SK-N-SH (cell line): ENCODE measurements at regions not wholly inside any gene's neighbourhood (a gene's known extent, or its start where the extent isn't known, plus 50 kb on each side); places are given as distances from the start of the nearest gene placed in this dataset.
A peak's percentile ranks its signal among the peaks of the same experiment; 100 is the strongest.

Source experiments
- CTCF ChIA-PET: fragments of 300-600, 350-600 bp; formaldehyde crosslinking; extraction: SDS; loops from one replicate; lab custom pipeline; 2021; lab: Yijun Ruan, JAX
- POLR2A ChIA-PET: fragments of 350-600 bp; sonication (Branson Sonifier 250); formaldehyde crosslinking; extraction: SDS; loops from one replicate; lab custom pipeline; 2020; ENCODE audit warnings: antibody characterized with exemption, inconsistent platforms; lab: Yijun Ruan, JAX
- DNase-seq: peaks from one replicate; pipeline ENCODE4 v3.0.0; 2012
- H2AFZ ChIP-seq: fragments of 200-600 bp; sonication (generic); 2 replicates; pipeline ENCODE4 v1.8.1; 2016; ENCODE audit warnings: antibody characterized with exemption, mild to moderate bottlenecking, low read depth
- H3F3A ChIP-seq: fragments of 200-600 bp; sonication (generic); replicated peaks from 2 replicates; pipeline ENCODE3; 2016; ENCODE audit warnings: antibody characterized with exemption, mild to moderate bottlenecking; ENCODE audit not compliant: insufficient read depth
- H3K27ac ChIP-seq, 2 experiments: fragments of 200-500 bp in 1 of 2; fragments of 200-600 bp in 1 of 2; sonication (Bioruptor generic) in 1 of 2; sonication (generic), shearing (Covaris generic) in 1 of 2; 2 replicates each; pipeline versions ENCODE4 v1.5.1 to v1.6.1; 2014 to 2016; ENCODE audit warnings: low read depth in 2 of 2, inconsistent platforms in 1 of 2, low read length in 1 of 2, mild to moderate bottlenecking in 1 of 2, mixed read lengths in 1 of 2
- H3K27me3 ChIP-seq: fragments of 200-600 bp; sonication (generic), shearing (Covaris generic); 2 replicates; pipeline ENCODE4 v1.6.1; 2016; ENCODE audit warnings: mixed run types; ENCODE audit not compliant: insufficient read depth
- H3K36me3 ChIP-seq, 2 experiments: fragments of 200-500 bp in 1 of 2; fragments of 200-600 bp in 1 of 2; sonication (Bioruptor generic) in 1 of 2; sonication (generic) in 1 of 2; replicated peaks in 1 of 2; 2 replicates each; pipeline versions ENCODE3 to v1.5.1; 2014 to 2016; ENCODE audit warnings: low read length in 1 of 2, mild to moderate bottlenecking in 1 of 2; ENCODE audit not compliant: insufficient read depth in 2 of 2, control insufficient read depth in 1 of 2
- H3K4me1 ChIP-seq, 2 experiments: fragments of 200-500 bp in 1 of 2; fragments of 200-600 bp in 1 of 2; sonication (Bioruptor generic) in 1 of 2; sonication (generic), shearing (Covaris generic) in 1 of 2; 2 replicates each; pipeline versions ENCODE4 v1.5.1 to v1.6.1; 2014 to 2016; ENCODE audit warnings: low read depth in 1 of 2, low read length in 1 of 2, mixed run types in 1 of 2; ENCODE audit not compliant: insufficient read depth in 2 of 2, control insufficient read depth in 1 of 2
- H3K4me2 ChIP-seq: fragments of 200-600 bp; sonication (generic), shearing (Covaris generic); 2 replicates; pipeline ENCODE4 v1.6.1; 2017; ENCODE audit warnings: mixed run types
- H3K4me3 ChIP-seq, 2 experiments: fragments of 200-500 bp in 1 of 2; fragments of 200-600 bp in 1 of 2; sonication (Bioruptor generic) in 1 of 2; sonication (generic), shearing (Covaris generic) in 1 of 2; 2 replicates each; pipeline versions ENCODE4 v1.5.1 to v1.8.1; 2014 to 2016; ENCODE audit warnings: low read depth in 2 of 2, inconsistent platforms in 1 of 2, low read length in 1 of 2, mild to moderate bottlenecking in 1 of 2, mixed read lengths in 1 of 2, moderate library complexity in 1 of 2
- H3K79me2 ChIP-seq: fragments of 200-600 bp; sonication (generic); 2 replicates; pipeline ENCODE4 v1.8.1; 2017; ENCODE audit warnings: mild to moderate bottlenecking; ENCODE audit not compliant: insufficient read depth
- H3K9ac ChIP-seq: fragments of 200-600 bp; sonication (generic); 2 replicates; pipeline ENCODE4 v1.6.1; 2017; ENCODE audit warnings: mixed run types
- H3K9me2 ChIP-seq: fragments of 200-600 bp; sonication (generic); 2 replicates; pipeline ENCODE4 v1.6.1; 2017; ENCODE audit warnings: mixed run types
- H3K9me3 ChIP-seq: fragments of 200-600 bp; sonication (generic); 2 replicates; pipeline ENCODE4 v1.6.1; 2017; ENCODE audit warnings: mixed run types, mild to moderate bottlenecking, moderate library complexity
- H4K20me1 ChIP-seq: fragments of 200-600 bp; sonication (generic); 2 replicates; pipeline ENCODE4 v1.6.1; 2017; ENCODE audit warnings: mild to moderate bottlenecking, mixed run types; ENCODE audit not compliant: insufficient read depth
- EP300 ChIP-seq, 2 experiments: IDR thresholded peaks; 2 replicates each; pipeline versions ENCODE4 v1.4.0 to v1.6.1; 2012; ENCODE audit warnings: borderline replicate concordance in 1 of 2, low read depth in 1 of 2, low read length in 1 of 2
- EZH2phosphoT487 ChIP-seq: fragments of 200-600 bp; sonication (generic); IDR thresholded peaks from 2 replicates; pipeline ENCODE4 v1.6.1; 2017; ENCODE audit warnings: low read depth, mixed run types, mild to moderate bottlenecking, antibody characterized with exemption, moderate library complexity, borderline replicate concordance
- FOSL2 ChIP-seq: IDR thresholded peaks from 2 replicates; pipeline ENCODE4 v1.4.0; 2012; ENCODE audit warnings: low read depth, mild to moderate bottlenecking, moderate library complexity, borderline replicate concordance
- FOXM1 ChIP-seq: IDR thresholded peaks from 2 replicates; pipeline ENCODE4 v1.4.0; 2012; ENCODE audit warnings: low read depth, mild to moderate bottlenecking
- GATA2 ChIP-seq: sonication (generic); formaldehyde crosslinking; IDR thresholded peaks from 2 replicates; pipeline ENCODE4 v1.5.0; 2020; ENCODE audit warnings: mild to moderate bottlenecking, missing genetic modification reagents
- JUND ChIP-seq: IDR thresholded peaks from 2 replicates; pipeline ENCODE4 v1.4.0; 2012
- MEF2A ChIP-seq: IDR thresholded peaks from 2 replicates; pipeline ENCODE4 v1.4.0; 2012; ENCODE audit warnings: low read depth, borderline replicate concordance
- MXI1 ChIP-seq: IDR thresholded peaks from 2 replicates; pipeline ENCODE4 v1.6.1; 2012; ENCODE audit warnings: mild to moderate bottlenecking, low read depth, low read length, improper control_type of control experiment
- NRF1 ChIP-seq: IDR thresholded peaks from 2 replicates; pipeline ENCODE4 v1.6.1; 2012; ENCODE audit warnings: low read depth, mild to moderate bottlenecking, low read length
- TCF12 ChIP-seq: IDR thresholded peaks from 2 replicates; pipeline ENCODE4 v1.4.0; 2012
- TEAD4 ChIP-seq: IDR thresholded peaks from 2 replicates; pipeline ENCODE4 v1.4.0; 2012; ENCODE audit warnings: mild to moderate bottlenecking, borderline replicate concordance; ENCODE audit not compliant: insufficient read depth
- YY1 ChIP-seq: IDR thresholded peaks from 2 replicates; pipeline ENCODE4 v1.4.0; 2012; ENCODE audit warnings: low read depth, mild to moderate bottlenecking
- WGBS: methylation state at CpG from one replicate; pipeline ENCODE4 v1.1.6; 2017; ENCODE audit warnings: low lambda C conversion rate; 5-methylcytosine and 5-hydroxymethylcytosine counted together
- TF ChIP-seq, protein P1 (sequence below): IDR thresholded peaks from 2 replicates; pipeline ENCODE4; 2012
- TF ChIP-seq, protein P2 (sequence below): IDR thresholded peaks from 2 replicates; pipeline ENCODE4 v1.4.0; 2012; ENCODE audit warnings: low read depth
- TF ChIP-seq, protein P3 (sequence below): IDR thresholded peaks from 2 replicates; pipeline ENCODE4 v1.4.0; 2012; ENCODE audit warnings: low read depth, borderline replicate concordance

DNA sequence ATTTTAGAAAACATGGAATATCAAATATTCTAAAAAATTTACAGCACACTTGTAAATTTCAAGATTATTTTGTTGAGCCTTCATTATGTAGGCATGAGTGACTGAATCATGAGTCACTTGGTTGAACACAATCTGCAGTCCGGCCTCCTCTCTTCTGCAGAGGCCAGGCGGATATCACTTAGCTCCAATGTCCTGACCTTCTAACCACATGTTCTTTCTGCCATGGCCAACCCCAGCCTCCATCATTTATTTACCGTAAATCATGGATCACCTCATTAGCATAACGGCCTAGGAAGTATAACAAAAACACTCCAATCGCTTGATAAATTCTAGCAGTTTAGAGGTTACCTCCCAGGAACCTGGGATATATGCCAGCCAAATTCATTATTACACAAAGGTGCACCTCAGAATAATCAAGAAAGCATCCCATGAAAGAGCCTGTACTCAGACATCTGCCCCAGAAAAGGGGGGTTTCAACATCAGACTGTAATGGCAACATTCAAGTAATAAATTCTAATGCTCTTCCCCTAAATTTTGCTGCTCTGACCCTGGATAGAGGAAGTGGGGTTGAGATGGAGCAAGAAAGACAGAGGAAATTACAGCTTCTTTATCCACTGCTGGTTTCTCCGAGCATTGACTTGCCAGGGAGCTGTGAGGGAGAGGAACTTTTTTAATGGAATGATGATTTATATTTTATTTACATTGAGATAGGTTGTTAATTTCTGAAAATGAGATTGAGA lies 2153.6 kb upstream of the AGA start:
- H3K4me1 ChIP-seq = no peaks in the 10 kb centered on the region; a peak in 1 of 4 replicates
- H4K20me1 ChIP-seq = no peaks in the 10 kb centered on the region
- TF ChIP-seq JUND (peak; percentile 36; the same call in 1 of the 2 replicates), EP300 (IDR thresholded peaks at IDR 0.05; ENCODE audit: borderline replicate concordance in 1 of 2, low read depth in 1 of 2, low read length in 1 of 2) (no peak), TCF12 (peak; percentile 44; the same call in 1 of the 2 replicates), MXI1 (no peak), FOSL2 (peak; percentile 43; the same call in 1 of the 2 replicates), MEF2A (no peak), YY1 (no peak), NRF1 (no peak)
- TF ChIP-seq, protein P1, sequence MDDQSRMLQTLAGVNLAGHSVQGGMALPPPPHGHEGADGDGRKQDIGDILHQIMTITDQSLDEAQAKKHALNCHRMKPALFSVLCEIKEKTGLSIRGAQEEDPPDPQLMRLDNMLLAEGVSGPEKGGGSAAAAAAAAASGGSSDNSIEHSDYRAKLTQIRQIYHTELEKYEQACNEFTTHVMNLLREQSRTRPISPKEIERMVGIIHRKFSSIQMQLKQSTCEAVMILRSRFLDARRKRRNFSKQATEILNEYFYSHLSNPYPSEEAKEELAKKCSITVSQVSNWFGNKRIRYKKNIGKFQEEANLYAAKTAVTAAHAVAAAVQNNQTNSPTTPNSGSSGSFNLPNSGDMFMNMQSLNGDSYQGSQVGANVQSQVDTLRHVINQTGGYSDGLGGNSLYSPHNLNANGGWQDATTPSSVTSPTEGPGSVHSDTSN = 0 out of 2 replicates have a peak, but pooled peaks have one; percentile 24
- TF ChIP-seq, protein P2, sequence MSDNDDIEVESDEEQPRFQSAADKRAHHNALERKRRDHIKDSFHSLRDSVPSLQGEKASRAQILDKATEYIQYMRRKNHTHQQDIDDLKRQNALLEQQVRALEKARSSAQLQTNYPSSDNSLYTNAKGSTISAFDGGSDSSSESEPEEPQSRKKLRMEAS = peak; percentile 32; the same call in 1 of the 2 replicates
- POLR2A ChIA-PET = no interaction called here
- peak overlapping the region in 1 of 2 experiments; percentile 19; a peak in 2 of 4 replicates for H3K27ac ChIP-seq
- CTCF ChIA-PET = no interaction called here
- no peaks in the 10 kb centered on the region for H3K79me2 ChIP-seq
- no peaks in the 10 kb centered on the region for H3F3A ChIP-seq
- H3K27me3 ChIP-seq = no peaks in the 10 kb centered on the region
- H2AFZ ChIP-seq = peak overlapping the region; percentile 30; the same call in 1 of the 2 replicates
- H3K36me3 ChIP-seq = no peaks in the 10 kb centered on the region
- H3K4me3 ChIP-seq = no peak overlapping the region
- 7% methylated on average over 6 of the region's 6 CpGs for WGBS
- H3K9me2 ChIP-seq = no peaks in the 10 kb centered on the region
- peaks cover 7% of the 10 kb centered on the region; the same call in 1 of the 2 replicates for H3K9me3 ChIP-seq
- H3K9ac ChIP-seq = no peak overlapping the region
- DNase-seq = no peak
- H3K4me2 ChIP-seq = no peak overlapping the region

DNA sequence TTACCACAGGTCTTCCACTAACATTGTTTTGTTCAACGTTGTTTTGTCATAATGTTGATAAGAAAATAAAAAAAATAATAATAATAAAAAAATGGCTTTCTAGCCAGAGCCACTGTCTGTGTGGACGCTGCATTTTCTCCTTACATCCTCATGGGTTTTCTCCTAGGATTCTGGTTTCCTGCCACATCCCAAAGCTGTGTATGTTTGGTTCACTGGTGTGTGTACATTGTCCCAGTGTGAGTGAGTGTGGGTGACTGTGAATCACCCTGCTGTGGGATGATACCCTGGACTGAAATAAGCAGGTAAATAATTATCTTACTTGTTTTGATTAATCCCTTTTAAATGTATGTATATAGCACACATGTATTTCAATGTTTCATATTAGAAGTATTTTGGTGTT lies 2154.4 kb upstream of the AGA start:
- no peak for DNase-seq
- Histone ChIP-seq H3K79me2 (no peaks in the 10 kb centered on the region), H3K27me3 (no peaks in the 10 kb centered on the region), H3K4me1 (no peaks in the 10 kb centered on the region; a peak in 1 of 4 replicates), H3K36me3 (no peaks in the 10 kb centered on the region), H3K4me3 (no peak overlapping the region), H3K9me2 (no peaks in the 10 kb centered on the region), H3K9me3 (peaks cover 7% of the 10 kb centered on the region; the same call in 1 of the 2 replicates), H3K27ac (no peak overlapping the region), H4K20me1 (no peaks in the 10 kb centered on the region), H3F3A (no peaks in the 10 kb centered on the region), H3K4me2 (no peak overlapping the region), H3K9ac (no peak overlapping the region), H2AFZ (no peak overlapping the region)
- ChIA-PET CTCF (no interaction called here), POLR2A (no interaction called here)
- TF ChIP-seq GATA2 (CRISPR knock-in tag) (no peak), FOXM1 (no peak), TEAD4 (no peak), EZH2phosphoT487 (no peak)
- TF ChIP-seq, protein P3, sequence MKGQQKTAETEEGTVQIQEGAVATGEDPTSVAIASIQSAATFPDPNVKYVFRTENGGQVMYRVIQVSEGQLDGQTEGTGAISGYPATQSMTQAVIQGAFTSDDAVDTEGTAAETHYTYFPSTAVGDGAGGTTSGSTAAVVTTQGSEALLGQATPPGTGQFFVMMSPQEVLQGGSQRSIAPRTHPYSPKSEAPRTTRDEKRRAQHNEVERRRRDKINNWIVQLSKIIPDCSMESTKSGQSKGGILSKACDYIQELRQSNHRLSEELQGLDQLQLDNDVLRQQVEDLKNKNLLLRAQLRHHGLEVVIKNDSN = no peak
- WGBS = 10% methylated on average over 2 of the region's 2 CpGs
